Keratinocyte (primary cell): ENCODE measurements at regions not wholly inside any gene's neighbourhood (a gene's known extent, or its start where the extent isn't known, plus 50 kb on each side); places are given as distances from the start of the nearest gene placed in this dataset.

Experiments
- CTCF ChIP-seq, 3 experiments: IDR thresholded peaks in 1 of 3; conservative IDR thresholded peaks in 1 of 3; optimal IDR thresholded peaks in 1 of 3; 2 replicates in 2 of 3; 3 replicates in 1 of 3; pipeline versions ENCODE3 to v1.5.1; 2011; ENCODE audit warnings: low read length in 3 of 3, mild to moderate bottlenecking in 3 of 3, moderate library complexity in 2 of 3, control low read depth in 1 of 3, inconsistent platforms in 1 of 3; ENCODE audit not compliant: insufficient read depth in 2 of 3; ENCODE audit errors: extremely low read depth in 1 of 3
- EZH2 ChIP-seq: IDR thresholded peaks from one replicate; pipeline ENCODE4 v1.6.1; 2012; ENCODE audit warnings: inconsistent platforms, mild to moderate bottlenecking, low read length, moderate library complexity

DNA sequence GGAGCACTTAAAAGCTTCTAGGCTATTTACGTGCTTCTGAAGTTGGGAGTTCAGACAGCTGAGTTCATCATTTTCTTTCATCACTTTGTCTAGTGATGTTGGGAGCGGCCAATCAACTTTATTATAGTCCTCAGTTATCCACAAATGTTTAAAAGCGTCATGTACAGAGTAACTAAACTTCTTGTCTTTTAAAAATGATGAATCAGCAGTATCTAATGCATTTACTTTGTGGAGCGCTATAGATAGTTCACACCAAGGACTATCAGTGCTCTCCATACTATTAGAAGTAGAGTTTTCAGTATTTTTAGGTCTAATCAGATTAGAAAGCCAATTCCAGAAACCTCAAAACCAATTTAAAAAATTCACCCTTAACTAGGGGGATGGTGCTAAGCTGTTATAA lies 778.7 kb upstream of the PRMT6 start:
- TF ChIP-seq CTCF (optimal IDR thresholded peaks at IDR 0.05 in 1 of 3, IDR thresholded peaks at IDR 0.05 in 1 of 3, conservative IDR thresholded peaks at IDR 0.05 in 1 of 3; ENCODE audit: extremely low read depth in 1 of 3, insufficient read depth in 2 of 3, low read length in 3 of 3), result no peak
- TF ChIP-seq EZH2, result no peak
